ENCODE measurements at regions not wholly inside any gene's neighbourhood (a gene's known extent, or its start where the extent isn't known, plus 50 kb on each side); places are given as distances from the start of the nearest gene placed in this dataset.

GRCh38 chrX:87434618-87435017, 83.0 kb upstream of the KLHL4 start:
- no peak for TF ChIP-seq CTCF (IDR thresholded peaks at IDR 0.05; ENCODE audit: low read depth, low read length)
- no peak for TF ChIP-seq EZH2phosphoT487 (IDR thresholded peaks at IDR 0.05; ENCODE audit: low read depth)
